Lower leg skin (tissue), 3 donors: ENCODE measurements at regions not wholly inside any gene's neighbourhood (a gene's known extent, or its start where the extent isn't known, plus 50 kb on each side); places are given as distances from the start of the nearest gene placed in this dataset.

ENCODE experiments used
- CTCF ChIP-seq, 3 donors: fragments of 450-650 bp; IDR thresholded peaks; one replicate each; pipeline ENCODE4 v1.5.1; 2016; ENCODE audit warnings: antibody characterized with exemption in 3 of 3, mild to moderate bottlenecking in 3 of 3, moderate library complexity in 2 of 3
- POLR2A ChIP-seq, 2 donors: fragments of 450-650 bp; IDR thresholded peaks; one replicate each; pipeline ENCODE4 v1.6.1; 2016 to 2017; ENCODE audit warnings: antibody characterized with exemption in 2 of 2, mild to moderate bottlenecking in 1 of 2, moderate library complexity in 1 of 2

- TF ChIP-seq CTCF (IDR thresholded peaks at IDR 0.05), result no peak
- TF ChIP-seq POLR2A (IDR thresholded peaks at IDR 0.05), result no peak
Measured at GRCh38 chr21:14725219-14725618, 179.1 kb upstream of the SAMSN1 start.
